ENCODE measurements at regions not wholly inside any gene's neighbourhood (a gene's known extent, or its start where the extent isn't known, plus 50 kb on each side); places are given as distances from the start of the nearest gene placed in this dataset.

- TF ChIP-seq CTCF (IDR thresholded peaks at IDR 0.05; ENCODE audit: insufficient read depth, low read depth, low read length, missing control alignments): no peak
- H3K4me3 ChIP-seq (ENCODE audit: low read depth, low read length): no peak overlapping the region
- DNase-seq (ENCODE audit: low read depth): no peak
Measured at GRCh38 chr14:71271166-71271945, 364.1 kb downstream of the PCNX1 start.

GRCh38 chr14:71273366-71273765 is 366.1 kb downstream of the PCNX1 start:
- no peak overlapping the region for H3K4me3 ChIP-seq (ENCODE audit: low read depth, low read length)
- no peak for TF ChIP-seq CTCF (IDR thresholded peaks at IDR 0.05; ENCODE audit: insufficient read depth, low read depth, low read length, missing control alignments)
- DNase-seq (ENCODE audit: low read depth): no peak

- H3K4me3 ChIP-seq (ENCODE audit: low read depth, low read length): no peak overlapping the region
- TF ChIP-seq CTCF (IDR thresholded peaks at IDR 0.05; ENCODE audit: insufficient read depth, low read depth, low read length, missing control alignments): no peak
- DNase-seq (ENCODE audit: low read depth): no peak
Measured at GRCh38 chr14:71284048-71284447, 376.8 kb downstream of the PCNX1 start.

GRCh38 chr14:71286126-71286525 is 378.9 kb downstream of the PCNX1 start:
- no peak overlapping the region for H3K4me3 ChIP-seq (ENCODE audit: low read depth, low read length)
- no peak for DNase-seq (ENCODE audit: low read depth)
- no peak for TF ChIP-seq CTCF (IDR thresholded peaks at IDR 0.05; ENCODE audit: insufficient read depth, low read depth, low read length, missing control alignments)

GRCh38 chr14:71287567-71287966 is 380.3 kb downstream of the PCNX1 start:
- no peak overlapping the region for H3K4me3 ChIP-seq (ENCODE audit: low read depth, low read length)
- DNase-seq (ENCODE audit: low read depth): no peak
- TF ChIP-seq CTCF (IDR thresholded peaks at IDR 0.05; ENCODE audit: insufficient read depth, low read depth, low read length, missing control alignments): no peak

- H3K4me3 ChIP-seq (ENCODE audit: low read depth, low read length): no peak overlapping the region
- peak; percentile 92 for DNase-seq (ENCODE audit: low read depth)
- no peak for TF ChIP-seq CTCF (IDR thresholded peaks at IDR 0.05; ENCODE audit: insufficient read depth, low read depth, low read length, missing control alignments)
Measured at GRCh38 chr14:71289536-71289935, 382.3 kb downstream of the PCNX1 start.

- no peak overlapping the region for H3K4me3 ChIP-seq (ENCODE audit: low read depth, low read length)
- DNase-seq (ENCODE audit: low read depth): no peak
- TF ChIP-seq CTCF (IDR thresholded peaks at IDR 0.05; ENCODE audit: insufficient read depth, low read depth, low read length, missing control alignments): no peak
Measured at GRCh38 chr14:71290301-71290700, 383.0 kb downstream of the PCNX1 start.
